PC-3 (cell line): ENCODE measurements at regions not wholly inside any gene's neighbourhood (a gene's known extent, or its start where the extent isn't known, plus 50 kb on each side); places are given as distances from the start of the nearest gene placed in this dataset.

Experiments
- ATAC-seq: fragments of 200-7000 bp; cut with Tn5 transposase; 2 replicates; pipeline ENCODE4 v1.9.1; 2020; ENCODE audit warnings: mild to moderate bottlenecking, moderate library complexity
- BruUV-seq: library from RNA; stranded (reverse); fragments of 400-500 nt; replicated peaks from 2 replicates; lab custom pipeline; 2021; lab: Mats Ljungman, UMichigan
- CTCF ChIA-PET: fragments of 300-600 bp; sonication (Branson Sonifier 250); formaldehyde crosslinking; loops from one replicate; lab custom pipeline; 2022; ENCODE audit warnings: antibody characterized with exemption; lab: Charles Lee
- POLR2A ChIA-PET: fragments of 300-600 bp; sonication (Branson Sonifier 250); formaldehyde crosslinking; loops from one replicate; lab custom pipeline; 2022; ENCODE audit warnings: antibody characterized with exemption; ENCODE audit not compliant: unreplicated experiment; lab: Charles Lee
- DNase-seq: peaks from one replicate; pipeline ENCODE4 v3.0.0-alpha.2; 2015
- H2AFZ ChIP-seq: fragments of 300-600 bp; sonication (generic); 2 replicates; pipeline ENCODE4 v1.6.0; 2016; ENCODE audit warnings: antibody characterized with exemption, low read length
- H3F3A ChIP-seq: fragments of 300-600 bp; sonication (generic); one replicate; pipeline ENCODE4 v1.6.0; 2017; ENCODE audit warnings: antibody characterized with exemption, low read length, control low read depth, mild to moderate bottlenecking; ENCODE audit not compliant: unreplicated experiment
- H3K27ac ChIP-seq: fragments of 300-600 bp; sonication (generic); 2 replicates; pipeline ENCODE4 v1.5.1; 2016; ENCODE audit warnings: mild to moderate bottlenecking, low read length
- H3K27me3 ChIP-seq: fragments of 300-600 bp; sonication (generic); 2 replicates; pipeline ENCODE4 v1.6.1; 2016; ENCODE audit warnings: low read length, mixed read lengths
- H3K36me3 ChIP-seq: fragments of 300-600 bp; sonication (generic); 2 replicates; pipeline ENCODE4 v1.6.1; 2016; ENCODE audit warnings: low read depth, mixed run types, low read length, mixed read lengths
- H3K4me1 ChIP-seq: fragments of 300-600 bp; sonication (generic); 2 replicates; pipeline ENCODE4 v1.5.1; 2016; ENCODE audit warnings: low read length; ENCODE audit not compliant: insufficient read depth
- H3K4me2 ChIP-seq: fragments of 300-600 bp; sonication (generic); 2 replicates; pipeline ENCODE4 v1.6.0; 2016; ENCODE audit warnings: low read length
- H3K4me3 ChIP-seq: fragments of 300-600 bp; sonication (generic); 2 replicates; pipeline ENCODE4 v1.5.1; 2016; ENCODE audit warnings: mild to moderate bottlenecking, low read length, mixed read lengths
- H3K79me2 ChIP-seq: fragments of 300-600 bp; sonication (generic); 2 replicates; pipeline ENCODE4 v1.6.1; 2017; ENCODE audit warnings: low read length, mixed read lengths
- H3K9ac ChIP-seq: fragments of 300-600 bp; sonication (generic); 2 replicates; pipeline ENCODE4 v1.6.0; 2016; ENCODE audit warnings: mild to moderate bottlenecking, low read length
- H3K9me2 ChIP-seq: fragments of 300-600 bp; sonication (generic); replicated peaks from 2 replicates; pipeline ENCODE4 v1.6.1; 2016; ENCODE audit warnings: mixed run types, low read length, mixed read lengths
- H3K9me3 ChIP-seq: fragments of 300-600 bp; sonication (generic); 2 replicates; pipeline ENCODE4 v1.6.1; 2016; ENCODE audit warnings: low read length, mixed read lengths
- H4K20me1 ChIP-seq: fragments of 300-600 bp; sonication (generic); 2 replicates; pipeline ENCODE4 v1.6.1; 2016; ENCODE audit warnings: low read length, mixed read lengths
- EZH2 ChIP-seq: fragments of 300-600 bp; sonication (generic); IDR thresholded peaks from one replicate; pipeline ENCODE4 v1.6.1; 2017; ENCODE audit warnings: antibody characterized with exemption, mild to moderate bottlenecking, low read length; ENCODE audit not compliant: unreplicated experiment
- EZH2phosphoT487 ChIP-seq: fragments of 300-600 bp; sonication (generic); IDR thresholded peaks from 2 replicates; pipeline ENCODE4 v1.6.1; 2018; ENCODE audit warnings: mild to moderate bottlenecking, antibody characterized with exemption, low read length, borderline replicate concordance
- intact Hi-C: fragments of 100-400 bp; cut with micrococcal nuclease; formaldehyde crosslinking; loops from 2 replicates; pipeline ENCODE4 v1.9.0; 2023
- TF ChIP-seq, protein P1 (sequence below): fragments of 300-600 bp; sonication (generic); conservative IDR thresholded peaks from 2 replicates; pipeline ENCODE4 v1.5.1; 2017; ENCODE audit warnings: antibody characterized with exemption, low read depth, mild to moderate bottlenecking, low read length

DNA sequence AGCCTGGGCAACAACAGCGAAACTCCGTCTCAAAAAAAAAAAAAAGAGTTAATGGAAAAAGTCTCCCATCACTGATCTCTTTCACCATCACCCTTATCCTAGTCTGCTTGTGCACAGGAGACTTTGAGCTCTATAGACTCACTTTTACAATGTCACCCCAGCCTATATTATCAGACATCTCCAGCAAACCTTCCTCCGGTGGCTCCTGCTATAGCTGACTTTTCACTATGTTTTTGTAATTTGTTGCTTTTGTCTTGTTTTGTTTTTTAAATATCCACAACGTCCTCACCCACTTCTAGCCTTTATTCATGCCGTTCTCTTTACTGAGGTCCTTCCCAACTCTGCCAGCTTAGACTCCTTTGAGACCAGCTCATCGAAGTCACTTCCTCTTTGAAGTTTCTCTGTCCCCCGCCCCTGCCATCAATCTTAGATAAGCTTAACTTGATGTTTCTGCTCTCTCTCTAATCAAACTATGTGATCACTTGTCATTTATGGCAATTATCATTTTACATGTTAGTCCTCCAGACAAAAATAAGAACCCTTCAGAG is 82.7 kb upstream of the CHD2 start:
- no peaks in the 10 kb centered on the region for H3F3A ChIP-seq
- H3K4me2 ChIP-seq, result no peak overlapping the region
- no peak for TF ChIP-seq EZH2
- TF ChIP-seq, protein P1, sequence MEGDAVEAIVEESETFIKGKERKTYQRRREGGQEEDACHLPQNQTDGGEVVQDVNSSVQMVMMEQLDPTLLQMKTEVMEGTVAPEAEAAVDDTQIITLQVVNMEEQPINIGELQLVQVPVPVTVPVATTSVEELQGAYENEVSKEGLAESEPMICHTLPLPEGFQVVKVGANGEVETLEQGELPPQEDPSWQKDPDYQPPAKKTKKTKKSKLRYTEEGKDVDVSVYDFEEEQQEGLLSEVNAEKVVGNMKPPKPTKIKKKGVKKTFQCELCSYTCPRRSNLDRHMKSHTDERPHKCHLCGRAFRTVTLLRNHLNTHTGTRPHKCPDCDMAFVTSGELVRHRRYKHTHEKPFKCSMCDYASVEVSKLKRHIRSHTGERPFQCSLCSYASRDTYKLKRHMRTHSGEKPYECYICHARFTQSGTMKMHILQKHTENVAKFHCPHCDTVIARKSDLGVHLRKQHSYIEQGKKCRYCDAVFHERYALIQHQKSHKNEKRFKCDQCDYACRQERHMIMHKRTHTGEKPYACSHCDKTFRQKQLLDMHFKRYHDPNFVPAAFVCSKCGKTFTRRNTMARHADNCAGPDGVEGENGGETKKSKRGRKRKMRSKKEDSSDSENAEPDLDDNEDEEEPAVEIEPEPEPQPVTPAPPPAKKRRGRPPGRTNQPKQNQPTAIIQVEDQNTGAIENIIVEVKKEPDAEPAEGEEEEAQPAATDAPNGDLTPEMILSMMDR, result no peak
- no peak for TF ChIP-seq EZH2phosphoT487
- DNase-seq (no peak), ATAC-seq (no peak)
- H3K27me3 ChIP-seq, result no peaks in the 10 kb centered on the region
- no TSS peak for BruUV-seq
- H2AFZ ChIP-seq, result 0 out of 2 replicates have a peak overlapping the region, but pooled peaks have one; percentile 1
- peaks cover 38% of the 10 kb centered on the region for H3K4me1 ChIP-seq
- ChIA-PET POLR2A (no interaction called here), CTCF (no interaction called here)
- intact Hi-C loops, result no loop called here
- no peaks in the 10 kb centered on the region for H3K9me2 ChIP-seq
- H3K27ac ChIP-seq, result no peak overlapping the region
- H3K4me3 ChIP-seq, result no peak overlapping the region
- H3K36me3 ChIP-seq, result no peaks in the 10 kb centered on the region
- no peaks in the 10 kb centered on the region for H4K20me1 ChIP-seq
- no peaks in the 10 kb centered on the region for H3K79me2 ChIP-seq
- H3K9me3 ChIP-seq, result no peaks in the 10 kb centered on the region
- H3K9ac ChIP-seq, result no peak overlapping the region

DNA sequence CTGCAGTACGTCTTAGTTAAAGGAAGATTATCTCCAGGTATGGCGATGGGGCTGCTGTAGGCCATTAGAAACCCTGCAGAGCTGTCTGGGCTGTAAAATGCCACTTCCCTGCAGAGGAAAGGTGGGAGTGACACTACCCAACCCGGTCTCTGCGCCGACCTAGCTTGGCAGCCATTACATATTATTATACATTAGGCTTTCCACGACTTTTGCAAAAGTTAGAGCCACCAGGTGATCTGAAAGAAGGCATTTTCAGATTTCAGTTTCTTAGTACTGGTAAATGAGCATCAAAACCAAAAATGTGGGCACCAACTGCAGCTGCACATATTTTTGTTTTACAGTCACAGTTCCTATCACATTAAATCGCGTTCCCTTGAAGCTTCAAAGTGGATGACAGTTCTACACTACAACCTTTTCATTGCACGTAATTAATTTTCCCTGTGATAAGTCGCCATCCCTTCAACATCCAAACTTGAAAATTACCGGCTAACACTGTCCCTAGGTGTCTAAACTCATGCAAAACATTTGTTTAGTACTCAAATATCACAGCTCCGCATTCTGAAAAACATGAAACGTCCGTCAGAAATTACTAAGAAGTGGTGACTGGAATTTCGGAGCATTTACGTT is 81.4 kb upstream of the CHD2 start:
- Histone ChIP-seq H2AFZ (peak overlapping the region; percentile 89), H3K36me3 (no peaks in the 10 kb centered on the region), H3F3A (no peaks in the 10 kb centered on the region), H3K79me2 (no peaks in the 10 kb centered on the region), H3K9me3 (no peaks in the 10 kb centered on the region), H4K20me1 (no peaks in the 10 kb centered on the region), H3K27me3 (no peaks in the 10 kb centered on the region), H3K4me2 (peak overlapping the region; percentile 81), H3K4me3 (peak overlapping the region; percentile 62), H3K9ac (peak overlapping the region; percentile 77), H3K4me1 (peaks cover 43% of the 10 kb centered on the region), H3K27ac (peak overlapping the region; percentile 96), H3K9me2 (no peaks in the 10 kb centered on the region)
- CTCF ChIA-PET, result no interaction called here
- DNase-seq (no peak), ATAC-seq (no peak)
- no TSS peak for BruUV-seq
- TF ChIP-seq EZH2phosphoT487 (no peak), EZH2 (no peak)
- TF ChIP-seq, protein P1, result no peak
- intact Hi-C loops, result no loop called here
- POLR2A ChIA-PET, result interaction anchor here (0.5 kb wide), 1 partner anchor 17 kb away, joined by 3 read pairs; no protein-coding TSS in a partner anchor
